ENCODE measurements at regions not wholly inside any gene's neighbourhood (a gene's known extent, or its start where the extent isn't known, plus 50 kb on each side); places are given as distances from the start of the nearest gene placed in this dataset.

- DNase-seq (ENCODE audit: low read depth), result no peak
- H3K4me3 ChIP-seq (ENCODE audit: low read depth, low read length), result no peak overlapping the region
- no peak for TF ChIP-seq CTCF (IDR thresholded peaks at IDR 0.05; ENCODE audit: insufficient read depth, low read depth, low read length)
These were observed 79.3 kb upstream of the ITGA1 start for GRCh38 chr5:52708463-52708862.

GRCh38 chr5:52709167-52709925, 78.4 kb upstream of the ITGA1 start:
- no peak overlapping the region for H3K4me3 ChIP-seq (ENCODE audit: low read depth, low read length)
- DNase-seq (ENCODE audit: low read depth), result peak; percentile 59
- TF ChIP-seq CTCF (IDR thresholded peaks at IDR 0.05; ENCODE audit: insufficient read depth, low read depth, low read length), result no peak

GRCh38 chr5:52710310-52710971, 77.3 kb upstream of the ITGA1 start:
- TF ChIP-seq CTCF (IDR thresholded peaks at IDR 0.05; ENCODE audit: insufficient read depth, low read depth, low read length), result no peak
- no peak for DNase-seq (ENCODE audit: low read depth)

GRCh38 chr5:52710972-52711596, 76.6 kb upstream of the ITGA1 start:
- H3K4me3 ChIP-seq (ENCODE audit: low read depth, low read length), result no peak overlapping the region
- TF ChIP-seq CTCF (IDR thresholded peaks at IDR 0.05; ENCODE audit: insufficient read depth, low read depth, low read length), result no peak
- peak; percentile 88 for DNase-seq (ENCODE audit: low read depth)

More at GRCh38 chr5:52710310-52710971, 77.3 kb upstream of the ITGA1 start:
- no peak overlapping the region for H3K4me3 ChIP-seq (ENCODE audit: low read depth, low read length)

GRCh38 chr5:52712354-52712753, 75.4 kb upstream of the ITGA1 start:
- TF ChIP-seq CTCF (IDR thresholded peaks at IDR 0.05; ENCODE audit: insufficient read depth, low read depth, low read length), result no peak
- no peak overlapping the region for H3K4me3 ChIP-seq (ENCODE audit: low read depth, low read length)
- DNase-seq (ENCODE audit: low read depth), result no peak

- TF ChIP-seq CTCF (IDR thresholded peaks at IDR 0.05; ENCODE audit: insufficient read depth, low read depth, low read length), result no peak
- DNase-seq (ENCODE audit: low read depth), result peak; percentile 56
These were observed 62.5 kb upstream of the ITGA1 start for GRCh38 chr5:52725065-52725746.

More at GRCh38 chr5:52725065-52725746, 62.5 kb upstream of the ITGA1 start:
- H3K4me3 ChIP-seq (ENCODE audit: low read depth, low read length), result no peak overlapping the region
